ENCODE measurements at regions not wholly inside any gene's neighbourhood (a gene's known extent, or its start where the extent isn't known, plus 50 kb on each side); places are given as distances from the start of the nearest gene placed in this dataset.

GRCh38 chr6:119453242-119454200, 104.0 kb upstream of the MAN1A1 start:
- DNase-seq: peak; percentile 17 to 25
- Histone ChIP-seq H3K4me3 (replicated peaks in 1 of 3) (no peak overlapping the region), H3K4me1 (peaks cover 4 to 14% of the 10 kb centered on the region in 2 donors), H3K27ac (no peak overlapping the region), H3K9me3 (no peaks in the 10 kb centered on the region), H3K27me3 (no peaks in the 10 kb centered on the region), H3K36me3 (no peaks in the 10 kb centered on the region)
- TF ChIP-seq CTCF (IDR thresholded peaks at IDR 0.05): no peak
- TF ChIP-seq POLR2A (IDR thresholded peaks at IDR 0.05): no peak
- intact Hi-C loops (cut with DNase I): no loop called here
- 58 to 69% methylated on average over 6 of the region's 6 CpGs for WGBS, 2 donors

- Histone ChIP-seq H3K4me3 (replicated peaks in 1 of 3) (no peak overlapping the region), H3K27ac (no peak overlapping the region), H3K36me3 (no peaks in the 10 kb centered on the region), H3K27me3 (no peaks in the 10 kb centered on the region), H3K9me3 (no peaks in the 10 kb centered on the region), H3K4me1 (peaks cover 16 to 24% of the 10 kb centered on the region in 2 donors)
- no peak for TF ChIP-seq POLR2A (IDR thresholded peaks at IDR 0.05)
- no peak for TF ChIP-seq CTCF (IDR thresholded peaks at IDR 0.05)
- 74 to 77% methylated on average over 6 of the region's 6 CpGs for WGBS, 2 donors
- intact Hi-C loops (cut with DNase I): no loop called here
- no peak for DNase-seq
Observed at GRCh38 chr6:119449331-119450156, 100.0 kb upstream of the MAN1A1 start.

GRCh38 chr6:119447921-119448320, 98.4 kb upstream of the MAN1A1 start:
- no peaks in the 10 kb centered on the region for H3K36me3 ChIP-seq
- WGBS, 2 donors: 94% methylated on average over 3 of the region's 3 CpGs
- no peak for TF ChIP-seq CTCF (IDR thresholded peaks at IDR 0.05)
- no peak for TF ChIP-seq POLR2A (IDR thresholded peaks at IDR 0.05)
- H3K27ac ChIP-seq: no peak overlapping the region
- H3K4me3 ChIP-seq (replicated peaks in 1 of 3): no peak overlapping the region
- no peaks in the 10 kb centered on the region for H3K27me3 ChIP-seq
- H3K9me3 ChIP-seq: no peaks in the 10 kb centered on the region
- no peak for DNase-seq
- intact Hi-C loops (cut with DNase I): no loop called here
- H3K4me1 ChIP-seq: peaks cover 16 to 20% of the 10 kb centered on the region in 2 donors

GRCh38 chr6:119446609-119447008, 97.0 kb upstream of the MAN1A1 start:
- TF ChIP-seq CTCF (IDR thresholded peaks at IDR 0.05) (no peak), POLR2A (IDR thresholded peaks at IDR 0.05) (no peak)

More at GRCh38 chr6:119446609-119447008, 97.0 kb upstream of the MAN1A1 start:
- H3K4me3 ChIP-seq (replicated peaks in 1 of 3): no peak overlapping the region
- intact Hi-C loops (cut with DNase I): no loop called here
- H3K36me3 ChIP-seq: no peaks in the 10 kb centered on the region
- peaks cover 16 to 20% of the 10 kb centered on the region in 2 donors for H3K4me1 ChIP-seq
- peak; percentile 83 to 88 for DNase-seq
- H3K27ac ChIP-seq: peak overlapping the region in 2 of 3 donors; percentile 49 to 59
- no peaks in the 10 kb centered on the region for H3K9me3 ChIP-seq
- whole genome bisulfite sequencing, 2 donors: 29 to 33% methylated on average over 2 of the region's 2 CpGs
- no peaks in the 10 kb centered on the region for H3K27me3 ChIP-seq
